CD1c-positive myeloid dendritic cell (primary cell): ENCODE measurements at regions not wholly inside any gene's neighbourhood (a gene's known extent, or its start where the extent isn't known, plus 50 kb on each side); places are given as distances from the start of the nearest gene placed in this dataset.
"Not testable (repeated sequence)": the region's sequence is repeated elsewhere in the genome, so short reads cannot be mapped to it uniquely, and the experiment has no call there.

Source experiments
- DNase-seq: peaks from one replicate; pipeline ENCODE4 v3.0.0-alpha.2; 2016; ENCODE audit errors: extremely low spot score

DNA sequence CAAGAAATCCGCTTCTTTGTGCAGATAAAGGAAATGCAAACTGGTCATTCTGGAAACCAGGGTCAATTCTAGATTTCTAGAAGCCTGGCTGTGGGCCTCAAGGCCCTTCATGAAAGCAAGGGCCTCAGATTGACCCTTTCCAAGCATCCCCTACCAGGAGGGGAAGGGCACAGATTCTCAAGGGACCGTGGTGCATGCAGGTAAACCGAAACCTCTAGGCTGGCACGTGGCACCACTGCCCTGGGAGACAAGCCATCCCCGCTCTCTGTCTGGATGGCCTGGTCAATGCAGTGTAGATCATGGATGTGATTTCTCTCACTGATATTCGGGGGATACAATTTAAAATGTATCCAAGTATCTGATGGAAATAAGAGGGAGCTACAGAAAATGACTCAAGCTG, 69.4 kb downstream of the TOMM20 start:
- no peak for DNase-seq

DNA sequence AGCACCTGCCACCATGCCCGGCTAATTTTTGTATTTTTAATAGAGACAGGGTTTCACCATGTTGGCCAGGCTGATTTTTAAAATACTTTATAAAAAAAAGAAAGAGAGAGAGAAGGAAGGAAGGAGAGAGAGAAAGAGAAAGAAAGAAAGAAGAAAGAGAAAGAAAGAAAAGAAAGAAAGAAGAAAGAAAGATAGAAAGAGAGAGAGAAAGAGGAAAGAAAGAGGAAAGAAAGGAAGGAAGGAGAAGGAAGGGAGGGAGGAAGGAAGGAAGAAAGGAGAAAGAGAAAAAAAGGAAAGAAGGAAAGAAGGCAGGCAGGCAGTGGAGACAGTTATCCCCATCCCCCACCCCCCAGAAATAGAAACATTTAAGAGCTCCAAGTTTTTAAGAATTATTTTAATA, 69.9 kb downstream of the TOMM20 start:
- DNase-seq: no peak

DNA sequence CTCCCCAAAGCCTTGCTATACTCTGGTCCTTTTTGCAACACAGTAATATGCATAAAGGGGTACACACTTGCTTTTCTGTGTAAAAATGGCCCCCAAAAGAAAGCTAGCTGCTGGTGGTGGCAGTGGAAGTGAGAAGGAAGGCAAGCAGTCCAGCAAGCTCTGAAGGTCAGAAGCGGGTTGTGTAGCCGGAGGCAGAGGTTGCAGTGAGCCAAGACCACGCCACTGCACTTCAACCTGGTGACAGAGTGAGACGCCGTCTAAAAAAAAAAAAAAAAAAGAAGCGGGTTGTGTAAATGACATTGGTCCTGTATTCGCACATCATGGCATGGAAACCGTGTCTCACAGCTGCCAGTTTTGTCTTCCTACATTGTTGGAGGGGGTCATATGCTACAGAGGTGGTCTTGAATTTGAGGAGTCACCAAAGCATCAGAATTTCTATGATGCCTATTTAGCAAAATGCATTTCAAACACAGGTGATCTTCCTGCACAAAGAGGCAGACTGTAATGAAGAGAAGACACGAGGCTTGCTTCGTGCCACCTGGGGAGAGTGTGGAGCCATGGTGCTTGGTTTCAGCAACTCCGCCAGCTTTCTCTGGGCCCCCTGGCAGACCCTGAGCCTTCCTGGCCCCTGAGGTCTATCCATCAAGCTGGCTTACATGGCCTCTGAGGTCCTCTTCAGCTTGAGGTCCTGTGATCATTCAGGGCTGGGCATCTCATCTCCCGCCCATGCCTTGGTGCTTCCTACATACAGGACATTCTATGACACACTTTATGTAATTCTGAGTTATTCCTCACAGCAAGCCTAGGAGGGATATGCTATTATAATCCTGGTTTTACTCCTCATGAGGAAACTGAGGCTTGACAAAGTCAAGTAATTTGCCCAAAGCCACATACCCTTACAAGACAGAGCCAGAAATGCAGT, 71.0 kb downstream of the TOMM20 start:
- no peak for DNase-seq

DNA sequence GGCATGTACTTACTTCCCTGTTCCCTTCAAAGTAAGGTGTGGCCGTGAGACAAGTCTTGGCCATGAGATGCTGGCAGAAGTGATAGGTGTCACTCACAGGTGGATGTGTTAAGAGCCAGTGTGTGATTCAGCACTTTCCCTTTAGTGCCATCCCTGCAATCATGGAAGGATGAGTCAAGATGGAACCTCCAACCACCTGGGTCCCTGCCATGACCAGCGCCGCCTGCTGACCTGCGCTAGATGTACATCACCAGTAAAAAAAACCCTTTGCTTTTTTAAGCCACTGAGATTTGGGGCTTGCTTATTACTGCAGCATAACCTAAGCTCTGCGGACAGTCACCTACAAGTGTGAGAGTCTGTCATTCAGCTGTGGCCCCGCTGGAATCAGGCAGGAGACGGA, 71.7 kb downstream of the TOMM20 start:
- no peak for DNase-seq

DNA sequence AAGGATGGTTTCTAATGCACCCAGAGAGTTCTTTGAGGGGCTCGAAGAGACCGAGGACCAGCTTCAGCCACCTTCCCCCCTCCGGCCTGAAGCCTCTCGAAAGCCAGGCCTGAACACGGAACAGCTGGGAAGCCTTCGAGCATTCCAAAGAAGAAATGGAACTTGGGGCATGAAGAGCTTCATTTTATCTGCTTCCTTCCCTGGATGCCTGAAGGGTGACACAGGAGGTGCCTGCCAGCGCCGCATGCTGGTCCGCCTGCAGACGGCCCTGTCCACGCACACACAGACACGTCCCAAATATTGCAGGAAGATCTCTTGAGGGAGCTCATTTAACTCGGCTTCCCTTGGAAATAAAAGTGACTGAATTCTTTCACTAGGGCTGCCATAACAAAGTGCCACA, 73.7 kb downstream of the TOMM20 start:
- no peak for DNase-seq

DNA sequence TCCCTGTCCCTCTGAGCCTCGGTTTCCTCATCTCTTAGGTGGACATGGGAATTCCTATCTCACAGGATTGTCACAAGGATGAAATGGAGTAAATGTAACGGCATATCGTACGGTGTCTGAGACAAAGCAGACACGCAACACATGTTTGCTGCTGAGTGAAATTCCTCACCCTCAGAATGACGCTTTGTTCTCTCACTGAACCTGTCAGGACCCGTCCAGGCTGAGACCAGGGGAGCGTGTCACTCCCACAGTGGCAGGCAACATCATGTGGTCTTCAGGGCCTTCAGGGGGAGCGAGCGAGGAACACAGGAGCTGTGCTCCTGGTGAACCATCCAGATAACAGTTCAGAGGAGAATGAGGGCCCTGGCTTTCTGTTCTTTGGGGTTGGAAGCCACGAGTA, 74.2 kb downstream of the TOMM20 start:
- DNase-seq: no peak

DNA sequence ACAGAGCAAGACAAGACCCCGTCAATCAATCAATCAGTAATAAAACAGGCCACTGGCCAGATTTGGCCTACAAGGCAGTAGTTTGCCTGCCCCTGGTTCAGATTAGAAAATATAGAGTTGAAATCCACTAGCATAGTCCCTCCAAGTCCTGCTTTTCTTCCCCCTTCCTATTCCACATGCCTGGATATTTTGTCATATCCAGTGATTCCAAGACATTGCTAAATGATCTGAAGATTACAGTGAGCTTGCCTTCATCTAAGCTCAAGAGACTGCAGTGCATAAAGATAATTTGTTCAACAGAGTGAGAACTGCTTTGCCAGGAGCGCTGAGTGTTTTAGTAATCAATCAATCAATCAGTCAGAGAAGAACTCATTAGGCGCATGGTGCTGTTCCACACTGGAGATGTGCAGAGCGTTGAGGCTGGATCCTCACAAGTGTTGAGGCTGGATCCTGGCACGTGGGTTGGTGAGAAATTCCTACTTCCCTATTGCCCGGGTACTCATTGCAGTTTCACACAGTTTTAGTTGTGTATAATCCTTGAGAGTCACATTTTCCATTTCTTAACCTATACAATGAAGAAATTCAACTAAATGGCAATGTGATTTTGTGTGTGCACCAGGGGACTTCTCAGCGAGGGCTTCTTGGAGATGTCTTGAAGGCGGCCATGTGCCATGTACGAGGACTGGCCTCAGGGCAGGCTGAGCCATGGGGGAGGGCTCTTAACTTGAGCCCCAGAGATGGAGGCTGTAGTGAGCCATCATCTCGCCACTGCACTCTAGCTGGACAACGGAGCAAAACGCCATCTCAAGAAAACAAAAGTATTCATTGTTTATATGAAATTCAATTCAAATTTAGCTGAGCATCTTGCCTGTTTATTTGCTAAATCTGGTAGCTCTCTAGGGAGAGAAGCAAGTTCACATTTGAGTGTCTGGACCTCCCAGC, 76.3 kb downstream of the TOMM20 start:
- DNase-seq: peak; percentile 85

DNA sequence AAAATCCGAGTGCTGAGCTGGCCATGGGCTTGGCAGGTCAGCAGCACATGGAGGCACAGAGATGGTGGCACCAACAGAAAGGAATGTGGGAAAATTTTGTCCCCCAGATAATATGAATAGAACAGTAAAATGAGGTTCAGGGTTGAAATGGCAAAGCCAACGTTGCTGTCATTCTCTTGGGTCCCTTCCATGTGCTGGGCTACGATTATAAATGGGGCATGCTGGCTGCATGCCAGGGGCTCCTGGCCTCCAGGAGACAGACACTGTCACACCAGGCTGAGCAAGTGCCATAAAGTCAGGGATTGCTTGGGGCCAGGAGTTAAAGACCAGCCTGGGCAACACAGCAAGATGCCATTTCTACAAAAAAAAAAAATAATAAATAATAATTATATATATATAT, 77.1 kb downstream of the TOMM20 start:
- DNase-seq: no peak

DNA sequence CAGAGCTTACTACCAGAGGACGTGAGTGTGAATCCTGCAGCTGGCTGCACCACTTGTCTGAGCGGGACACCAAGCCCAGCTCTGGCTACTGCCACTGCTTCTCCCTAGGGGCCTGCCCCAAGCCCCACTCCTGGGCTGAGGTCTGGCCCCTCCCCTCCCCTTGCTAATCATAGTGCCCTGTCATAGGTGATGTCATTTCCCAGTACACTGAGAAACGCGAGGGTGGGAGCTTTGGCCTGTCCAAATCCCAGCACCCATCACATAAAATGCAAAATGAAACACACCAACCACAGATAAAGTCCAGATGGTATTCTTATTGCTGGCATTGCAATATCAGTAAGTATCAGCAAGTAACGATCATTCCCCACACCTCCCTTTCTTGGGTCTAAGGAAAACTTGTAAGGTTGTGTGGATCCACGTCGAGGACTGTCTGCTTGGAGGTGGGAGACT, 77.7 kb downstream of the TOMM20 start:
- DNase-seq: peak; percentile 19

DNA sequence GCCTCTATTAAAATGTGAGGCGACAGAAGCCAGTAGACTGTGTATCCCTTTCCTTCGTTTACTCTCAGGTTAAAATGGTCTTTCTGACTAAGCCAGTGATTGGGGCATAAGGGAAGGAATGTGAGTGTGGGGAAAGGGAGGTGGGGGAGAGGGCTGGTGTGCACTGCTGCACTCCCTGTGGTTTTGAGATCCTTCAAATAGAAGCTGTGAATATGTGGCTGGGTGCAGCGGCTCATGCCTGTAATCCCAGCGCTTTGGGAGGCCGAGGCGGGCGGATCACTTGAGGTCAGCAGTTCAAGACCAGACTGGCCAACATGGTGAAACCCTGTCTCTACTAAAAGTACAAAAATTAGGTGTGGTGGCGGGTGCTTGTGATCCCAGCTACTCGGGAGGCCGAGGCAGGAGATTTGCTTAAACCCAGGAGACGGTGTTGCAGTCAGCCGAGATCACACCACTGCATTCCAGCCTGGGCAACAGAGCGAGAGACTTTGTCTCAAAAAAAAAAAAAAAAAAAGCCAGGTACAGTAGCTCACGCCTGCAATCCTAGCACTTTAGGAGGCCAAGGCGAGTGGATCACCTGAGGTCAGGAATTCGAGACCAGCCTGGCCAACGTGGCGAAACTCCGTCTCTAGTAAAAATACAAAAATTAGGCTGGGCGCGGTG, 78.8 kb downstream of the TOMM20 start:
- not testable (repeated sequence) for DNase-seq

DNA sequence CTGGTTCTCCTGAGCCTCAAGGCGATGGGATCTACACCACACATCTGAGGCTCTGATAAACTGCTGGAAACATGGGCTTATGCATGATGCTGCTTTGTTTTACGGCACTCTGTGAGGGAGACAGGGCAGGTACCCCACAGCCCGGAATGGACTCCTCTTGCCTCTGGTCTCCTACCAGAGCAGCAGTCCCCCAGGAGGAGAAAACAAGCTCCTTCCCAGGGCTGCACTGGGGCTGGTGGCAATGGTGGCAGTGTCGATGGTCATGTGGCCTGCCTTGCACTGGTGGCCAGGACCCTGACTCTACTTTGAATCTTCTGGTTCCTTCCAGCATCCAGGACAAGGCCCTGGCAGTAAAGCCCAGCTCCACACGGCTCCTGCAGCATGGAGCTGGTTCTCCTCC, 79.4 kb downstream of the TOMM20 start:
- no peak for DNase-seq

DNA sequence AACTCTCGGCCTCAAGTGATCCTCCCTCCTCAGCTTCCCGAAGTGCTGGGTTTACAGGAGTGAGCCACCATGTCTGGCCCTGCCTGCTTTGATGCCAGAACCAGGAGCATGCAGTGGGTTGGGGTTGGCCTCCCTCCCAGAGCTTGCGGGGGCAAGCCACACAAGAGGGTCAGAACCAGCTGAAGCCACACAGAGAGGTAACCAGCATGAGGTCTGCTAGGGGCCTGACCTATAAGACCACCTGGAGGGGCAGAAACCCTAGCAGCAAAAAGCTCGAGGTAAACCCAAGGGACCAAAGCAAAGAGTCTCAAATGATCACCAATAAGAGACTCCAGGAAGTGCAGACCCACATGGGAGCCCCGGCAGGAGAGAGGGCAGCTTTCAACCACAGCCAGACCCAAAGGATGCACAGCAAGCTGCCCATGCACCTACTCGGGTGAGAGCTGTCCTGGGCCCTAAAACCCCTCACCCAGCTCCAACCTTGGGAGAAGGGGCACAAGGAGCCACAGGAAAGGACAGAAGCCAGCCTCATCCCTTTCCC, 81.2 kb downstream of the TOMM20 start:
- no peak for DNase-seq

DNA sequence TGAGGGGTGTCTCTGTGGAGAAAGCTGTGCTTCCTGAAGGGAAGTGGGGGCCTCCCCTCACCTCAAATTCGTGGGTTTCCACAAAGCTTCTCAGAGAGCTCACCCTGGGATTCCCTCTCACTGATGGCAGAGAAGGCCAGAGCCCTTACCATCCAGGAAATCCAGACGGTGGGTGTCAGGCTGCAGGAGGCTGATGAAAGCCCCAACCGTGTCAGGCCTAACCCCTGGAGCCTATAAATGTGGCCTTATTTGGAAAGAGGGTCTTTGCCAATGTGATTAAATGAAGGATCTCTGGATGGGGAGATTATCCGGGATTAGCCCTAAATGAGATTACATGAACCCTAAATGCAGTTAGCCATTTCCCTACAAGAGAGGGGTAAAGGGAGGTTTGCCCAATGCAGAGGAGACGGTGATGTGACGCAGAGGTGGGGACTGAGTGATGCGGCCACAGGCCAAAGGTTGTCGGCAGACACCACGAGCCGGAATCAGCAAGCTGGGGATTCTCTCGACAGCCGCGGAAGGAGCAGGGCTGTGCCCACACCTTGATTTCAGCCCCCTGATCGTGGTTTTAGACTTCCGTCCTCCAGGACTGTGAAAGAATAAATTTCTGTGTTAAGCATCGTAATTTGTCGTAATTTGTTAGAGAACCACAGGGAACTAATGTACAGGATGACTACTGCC, 82.6 kb downstream of the TOMM20 start:
- DNase-seq: no peak

DNA sequence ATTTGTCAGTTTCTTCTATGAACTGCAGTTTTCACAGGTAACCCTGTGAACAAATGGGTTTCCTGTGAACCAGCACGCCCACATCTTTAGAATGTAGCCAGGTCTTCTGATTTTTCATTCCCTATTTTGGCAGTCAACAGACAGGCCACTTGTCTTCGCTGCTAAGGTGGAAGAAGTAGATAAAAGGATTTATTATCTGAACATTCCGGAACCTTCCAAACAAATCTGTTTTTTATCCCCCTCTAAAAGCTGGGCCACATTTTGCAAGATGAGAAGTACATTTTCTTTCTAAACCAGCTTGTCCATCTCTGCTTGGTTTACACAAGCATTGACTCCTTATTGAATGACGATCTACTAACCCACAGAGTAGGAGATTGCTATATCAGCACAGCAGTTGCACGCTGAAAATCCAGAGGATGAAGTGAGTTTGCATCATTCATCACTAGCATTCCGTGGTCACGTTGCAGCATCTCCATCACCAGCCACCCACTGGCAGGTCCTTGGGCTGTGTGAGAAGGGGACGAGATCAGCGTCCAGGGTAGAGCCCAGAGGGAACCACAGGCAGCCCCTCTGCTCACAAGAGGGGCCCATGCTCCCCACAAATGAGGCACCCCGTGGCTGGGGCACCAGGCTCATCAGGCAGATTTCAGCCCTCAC, 83.5 kb downstream of the TOMM20 start:
- DNase-seq: no peak

DNA sequence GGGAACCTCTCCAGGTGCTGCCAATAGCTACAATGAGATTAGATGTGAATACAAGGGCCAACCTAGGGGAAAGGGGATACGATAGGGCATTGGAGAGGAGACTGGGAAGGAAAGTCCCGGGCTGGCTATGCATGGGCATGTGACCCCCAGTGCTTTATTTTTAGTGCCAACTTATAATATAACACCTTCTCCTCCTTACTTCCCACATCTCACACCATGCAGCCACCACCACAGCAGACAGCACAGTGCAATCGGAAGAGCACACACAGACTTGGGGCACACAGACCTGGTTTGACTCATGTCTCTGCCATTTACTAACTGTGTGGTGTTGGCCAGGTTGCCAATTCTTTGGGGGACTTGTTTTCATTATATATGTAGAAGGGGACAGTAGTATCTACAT, 85.4 kb downstream of the TOMM20 start:
- no peak for DNase-seq

DNA sequence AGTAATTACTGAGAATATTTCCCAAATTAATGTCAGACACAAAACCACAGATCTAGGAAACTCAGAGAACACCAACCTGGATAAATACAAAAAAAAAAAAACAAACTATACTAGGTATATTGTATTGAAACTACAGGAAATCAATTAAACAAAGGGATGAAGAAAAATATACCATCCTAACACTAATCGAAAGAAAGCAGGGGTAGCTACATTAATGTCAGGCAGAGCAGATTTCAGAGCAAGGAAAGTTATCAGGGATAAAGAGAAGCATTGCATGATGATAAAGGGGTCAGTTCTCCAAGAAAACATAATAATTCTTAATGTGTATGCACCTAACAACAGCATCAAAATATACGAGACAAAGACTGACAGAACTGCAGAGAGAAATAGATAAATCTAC, 89.9 kb downstream of the TOMM20 start:
- DNase-seq: no peak

DNA sequence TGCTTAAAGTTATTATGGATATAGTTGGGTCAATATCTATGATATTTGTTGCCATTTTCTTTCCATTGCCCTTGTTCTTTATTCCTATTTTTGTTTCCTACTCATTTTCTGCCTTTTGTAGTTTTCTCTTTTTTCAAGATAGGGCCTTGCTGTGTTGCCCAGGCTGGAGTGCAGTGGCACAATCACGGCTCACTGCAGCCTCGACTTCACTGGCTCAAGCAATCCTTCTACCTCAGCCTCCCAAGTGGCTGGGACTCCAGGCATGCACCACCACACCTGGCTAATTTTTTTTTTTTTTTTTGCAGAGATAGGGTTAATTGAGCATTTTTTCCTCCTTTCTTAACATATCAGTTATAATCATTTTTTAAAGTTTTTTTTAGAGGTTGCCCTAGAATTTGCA, 92.7 kb downstream of the TOMM20 start:
- no peak for DNase-seq

DNA sequence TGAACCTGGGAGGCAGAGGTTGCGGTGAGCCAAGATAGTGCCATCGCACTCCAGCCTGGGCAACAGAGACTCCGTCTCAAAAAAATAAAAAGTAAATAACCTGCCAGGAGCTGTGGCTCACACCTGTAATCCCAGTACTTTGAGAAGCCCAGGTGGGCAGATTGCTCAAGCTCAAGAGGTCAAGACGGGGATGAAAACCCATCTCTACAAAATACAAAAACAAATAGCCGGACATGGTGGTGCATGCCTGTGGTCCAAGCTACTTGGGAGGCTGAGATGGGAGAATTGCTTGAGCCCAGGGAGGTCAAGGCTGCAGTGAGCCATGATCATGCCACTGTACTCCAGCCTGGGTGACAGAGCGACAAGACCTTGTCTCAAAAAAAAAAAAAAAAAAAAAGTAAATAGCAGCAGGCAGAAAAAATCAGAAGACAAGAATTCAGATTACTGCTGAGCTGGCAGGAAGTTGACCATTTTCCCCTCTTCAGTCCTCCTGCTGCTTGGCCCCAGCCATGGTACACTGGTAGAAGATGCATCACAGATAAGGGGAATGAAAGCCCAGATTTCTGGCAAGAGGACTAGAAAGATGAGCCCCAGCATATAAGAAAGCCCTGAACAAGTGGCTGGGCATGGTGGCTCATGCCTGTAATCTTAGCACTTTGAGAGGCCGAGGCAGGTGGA, 97.6 kb downstream of the TOMM20 start:
- DNase-seq: no peak

DNA sequence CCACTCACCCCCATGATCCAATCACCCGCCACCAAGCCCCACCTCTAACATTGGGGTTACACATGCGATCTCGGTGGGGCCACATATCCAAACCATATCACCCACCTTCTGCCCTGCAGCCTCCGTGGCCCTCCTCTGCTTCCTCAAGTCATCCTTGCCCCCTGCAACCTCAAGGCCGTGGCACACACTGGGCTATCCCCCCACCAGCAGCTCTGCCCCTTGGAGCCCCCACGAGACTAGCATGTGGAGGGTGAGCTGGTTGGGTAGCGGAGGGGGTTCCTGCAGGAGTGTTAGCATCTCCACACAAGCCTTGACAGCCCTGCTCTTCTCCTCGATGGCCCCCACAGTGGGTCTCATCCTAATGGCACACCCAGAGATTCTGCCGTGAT, 100.8 kb downstream of the TOMM20 start:
- DNase-seq: no peak
